ENCODE measurements at regions not wholly inside any gene's neighbourhood (a gene's known extent, or its start where the extent isn't known, plus 50 kb on each side); places are given as distances from the start of the nearest gene placed in this dataset.
"Not testable (repeated sequence)": the region's sequence is repeated elsewhere in the genome, so short reads cannot be mapped to it uniquely, and the experiment has no call there.

GRCh38 chr1:239958063-239958462, 133.6 kb upstream of the FMN2 start:
- no peaks in the 10 kb centered on the region for H3K4me1 Mint-ChIP-seq
- ATAC-seq (peak; percentile 17), DNase-seq (ENCODE audit: low spot score in 2 of 2) (no peak)
- no peak overlapping the region for H3K27ac Mint-ChIP-seq
- H3K36me3 Mint-ChIP-seq, result no peaks in the 10 kb centered on the region
- H3K4me3 Mint-ChIP-seq, result no peak overlapping the region
- H3K9me3 Mint-ChIP-seq, result no peaks in the 10 kb centered on the region

DNA sequence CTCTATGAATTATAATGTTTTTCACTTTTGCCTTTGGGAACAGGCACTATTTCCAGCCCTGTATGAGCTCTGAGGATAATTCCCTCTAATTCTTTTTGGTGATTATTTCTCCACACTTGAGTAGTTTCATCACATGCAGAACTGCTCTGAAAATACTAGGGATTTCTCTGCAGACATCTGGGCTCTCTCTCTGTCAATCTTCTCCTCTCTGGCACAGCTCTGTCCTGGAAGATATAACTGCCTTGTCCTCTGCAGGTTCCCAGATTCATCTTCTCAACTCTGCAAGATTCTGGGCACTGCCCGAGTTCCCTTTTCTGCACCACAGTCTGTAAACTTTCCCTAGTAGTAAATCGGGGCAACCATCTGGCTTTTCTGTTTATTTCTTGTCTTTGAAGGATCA, 131.3 kb upstream of the FMN2 start:
- Mint-ChIP-seq H3K36me3 (no peaks in the 10 kb centered on the region), H3K4me1 (no peaks in the 10 kb centered on the region), H3K4me3 (no peak overlapping the region), H3K27ac (no peak overlapping the region), H3K9me3 (no peaks in the 10 kb centered on the region)
- ATAC-seq, result no peak
- no peak for DNase-seq (ENCODE audit: low spot score in 2 of 2)

DNA sequence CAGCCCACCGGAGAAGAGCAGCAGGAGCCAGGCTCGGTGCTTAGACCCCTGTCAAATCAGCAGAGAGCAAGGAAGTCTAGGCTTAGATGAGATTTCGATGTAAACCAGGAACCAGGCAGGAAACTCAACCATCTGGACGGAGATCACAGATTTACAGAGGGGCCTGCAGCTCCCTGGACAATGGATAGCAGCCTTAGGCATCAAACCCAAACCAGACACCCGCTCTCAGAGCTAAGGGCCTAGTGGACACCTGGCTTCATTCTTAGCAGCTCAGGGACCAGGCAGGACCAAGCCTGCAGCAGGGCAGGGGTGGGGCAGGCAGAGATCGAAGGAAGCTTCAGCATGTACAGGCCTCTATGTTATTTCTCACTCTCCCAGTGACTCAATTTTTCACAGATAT, 127.8 kb upstream of the FMN2 start:
- Mint-ChIP-seq H3K27ac (no peak overlapping the region), H3K4me3 (no peak overlapping the region), H3K4me1 (no peaks in the 10 kb centered on the region), H3K36me3 (no peaks in the 10 kb centered on the region), H3K9me3 (no peaks in the 10 kb centered on the region)
- DNase-seq (ENCODE audit: low spot score in 2 of 2), result no peak
- peak; percentile 13 for ATAC-seq

- H3K9me3 Mint-ChIP-seq, result peaks cover 11% of the 10 kb centered on the region
- DNase-seq (ENCODE audit: low spot score in 2 of 2) (peak; percentile 25 to 55), ATAC-seq (peak; percentile 45)
- no peak overlapping the region for H3K4me3 Mint-ChIP-seq
- no peaks in the 10 kb centered on the region for H3K36me3 Mint-ChIP-seq
- H3K27ac Mint-ChIP-seq, result no peak overlapping the region
- H3K4me1 Mint-ChIP-seq, result no peaks in the 10 kb centered on the region
These were observed 115.3 kb upstream of the FMN2 start for GRCh38 chr1:239976130-239976968.

- no peak overlapping the region for H3K4me3 Mint-ChIP-seq
- H3K36me3 Mint-ChIP-seq, result no peaks in the 10 kb centered on the region
- DNase-seq (ENCODE audit: low spot score in 2 of 2) (no peak), ATAC-seq (no peak)
- peaks cover 11% of the 10 kb centered on the region for H3K9me3 Mint-ChIP-seq
- H3K4me1 Mint-ChIP-seq, result no peaks in the 10 kb centered on the region
- H3K27ac Mint-ChIP-seq, result no peak overlapping the region
These were observed 114.3 kb upstream of the FMN2 start for GRCh38 chr1:239977416-239977815.

DNA sequence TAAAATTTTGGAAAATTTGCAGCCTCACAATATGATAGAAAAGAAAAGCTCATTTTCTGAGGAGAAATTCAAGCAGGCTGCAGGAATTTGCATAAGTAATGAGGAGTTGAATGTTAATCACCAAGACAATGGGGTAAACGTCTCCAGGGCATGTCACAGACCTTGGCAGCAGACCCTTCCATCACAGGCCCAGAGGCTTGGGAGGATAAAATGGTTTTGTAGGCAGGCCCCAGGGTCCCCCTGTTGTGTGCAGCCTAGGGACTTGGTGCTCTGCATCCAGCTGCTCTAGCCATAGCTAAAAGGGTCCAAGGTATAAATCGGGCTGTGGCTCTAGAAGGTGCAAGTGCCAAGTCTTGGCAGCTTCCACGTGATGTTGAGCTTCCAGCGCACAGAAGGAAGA, 112.2 kb upstream of the FMN2 start:
- no peak for DNase-seq (ENCODE audit: low spot score in 2 of 2)
- H3K4me1 Mint-ChIP-seq, result no peaks in the 10 kb centered on the region
- H3K27ac Mint-ChIP-seq, result no peak overlapping the region
- no peak for ATAC-seq
- no peaks in the 10 kb centered on the region for H3K36me3 Mint-ChIP-seq
- no peak overlapping the region for H3K4me3 Mint-ChIP-seq
- H3K9me3 Mint-ChIP-seq, result peaks cover 16% of the 10 kb centered on the region

- H3K36me3 Mint-ChIP-seq, result no peaks in the 10 kb centered on the region
- ATAC-seq (no peak), DNase-seq (ENCODE audit: low spot score in 2 of 2) (no peak)
- H3K27ac Mint-ChIP-seq, result no peak overlapping the region
- H3K4me1 Mint-ChIP-seq, result no peaks in the 10 kb centered on the region
- H3K4me3 Mint-ChIP-seq, result no peak overlapping the region
- peaks cover 27% of the 10 kb centered on the region for H3K9me3 Mint-ChIP-seq
These were observed 108.9 kb upstream of the FMN2 start for GRCh38 chr1:239982762-239983161.

- DNase-seq (ENCODE audit: low spot score in 2 of 2) (no peak), ATAC-seq (no peak)
- Mint-ChIP-seq H3K36me3 (no peaks in the 10 kb centered on the region), H3K27ac (no peak overlapping the region), H3K4me3 (no peak overlapping the region), H3K4me1 (no peaks in the 10 kb centered on the region), H3K9me3 (peaks cover 24% of the 10 kb centered on the region)
These were observed 106.6 kb upstream of the FMN2 start for GRCh38 chr1:239985044-239985443.

DNA sequence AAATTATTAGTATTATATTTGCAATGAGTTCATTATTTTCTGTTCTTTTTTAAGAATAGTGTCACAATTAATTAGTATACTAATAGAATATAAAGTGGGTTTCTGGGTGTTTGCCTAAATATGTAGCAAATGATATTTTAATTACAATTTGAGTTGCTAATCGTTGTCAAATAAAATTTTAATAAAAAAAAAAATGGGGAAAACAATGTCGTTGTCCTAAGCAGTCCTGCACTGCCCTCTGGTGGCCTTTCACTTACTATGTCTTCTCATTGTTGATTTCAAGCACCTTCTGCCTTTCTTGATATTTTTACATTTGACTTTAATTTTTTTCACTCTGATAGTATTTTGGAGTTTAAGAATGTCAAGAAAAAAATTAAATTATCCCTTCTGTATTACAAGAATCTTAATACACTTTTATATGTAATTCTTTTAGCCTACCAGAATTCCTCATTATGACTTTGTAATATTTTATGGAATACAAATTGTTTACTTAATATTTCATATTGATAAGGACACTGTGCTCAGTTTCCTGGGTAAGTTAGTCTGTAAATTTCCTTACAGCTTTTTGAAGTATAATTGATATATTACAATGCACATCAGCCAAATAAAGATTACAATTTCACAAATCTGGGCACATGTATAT, 104.5 kb upstream of the FMN2 start:
- no peaks in the 10 kb centered on the region for H3K36me3 Mint-ChIP-seq
- ATAC-seq (no peak), DNase-seq (ENCODE audit: low spot score in 2 of 2) (no peak)
- H3K9me3 Mint-ChIP-seq, result peaks cover 22% of the 10 kb centered on the region
- no peak overlapping the region for H3K4me3 Mint-ChIP-seq
- H3K27ac Mint-ChIP-seq, result no peak overlapping the region
- no peaks in the 10 kb centered on the region for H3K4me1 Mint-ChIP-seq

GRCh38 chr1:239989990-239990389, 101.7 kb upstream of the FMN2 start:
- no peak overlapping the region for H3K4me3 Mint-ChIP-seq

DNA sequence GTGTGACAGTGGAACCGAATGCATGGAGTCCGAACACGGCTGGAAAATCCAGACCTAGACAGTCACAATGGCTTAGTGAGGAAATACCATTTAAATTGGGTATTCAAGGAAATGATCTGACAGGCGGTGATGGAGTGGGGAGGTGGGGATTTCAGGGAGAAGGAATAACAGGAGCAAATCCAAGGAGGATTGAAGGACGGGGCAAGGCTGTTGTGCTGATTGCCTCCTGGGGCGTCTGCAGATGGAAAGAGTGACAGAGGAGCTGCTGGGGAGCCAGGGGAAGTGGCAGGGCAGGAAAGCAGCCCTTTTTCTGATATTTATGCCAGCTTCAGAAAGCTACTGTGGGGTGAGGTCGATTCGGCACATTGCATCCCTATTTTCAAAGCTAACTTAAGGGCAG, 99.1 kb upstream of the FMN2 start:
- H3K9me3 Mint-ChIP-seq; DNase-seq (ENCODE audit: low spot score in 2 of 2); H3K27ac Mint-ChIP-seq; H3K4me1 Mint-ChIP-seq; ATAC-seq; H3K36me3 Mint-ChIP-seq; H3K4me3 Mint-ChIP-seq: not testable (repeated sequence)

More at GRCh38 chr1:239989990-239990389, 101.7 kb upstream of the FMN2 start:
- Mint-ChIP-seq H3K4me1 (no peaks in the 10 kb centered on the region), H3K36me3 (no peaks in the 10 kb centered on the region), H3K9me3 (peaks cover 15% of the 10 kb centered on the region), H3K27ac (no peak overlapping the region)
- ATAC-seq (no peak), DNase-seq (ENCODE audit: low spot score in 2 of 2) (no peak)

DNA sequence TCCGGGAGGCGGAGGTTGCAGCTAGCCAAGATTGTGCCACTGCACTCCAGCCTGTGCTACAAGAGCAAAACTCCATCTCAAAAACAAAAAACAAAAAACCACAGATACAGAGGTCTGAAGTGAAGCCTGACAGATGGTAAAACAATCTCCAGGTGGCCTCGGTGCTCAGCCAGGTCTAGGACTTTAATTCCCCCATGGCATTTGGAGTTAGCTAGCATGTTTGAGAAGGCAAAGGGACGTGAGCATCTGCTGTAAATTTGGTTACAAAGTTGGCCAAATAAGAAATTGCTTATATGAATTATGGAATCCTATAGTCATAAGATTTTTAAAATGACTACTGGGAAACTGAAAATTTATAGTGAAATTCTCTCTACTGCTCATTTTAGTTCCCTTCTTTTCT, 98.3 kb upstream of the FMN2 start:
- Mint-ChIP-seq H3K36me3 (no peaks in the 10 kb centered on the region), H3K9me3 (peaks cover 3% of the 10 kb centered on the region), H3K4me1 (peaks cover 4% of the 10 kb centered on the region), H3K4me3 (no peak overlapping the region), H3K27ac (no peak overlapping the region)
- DNase-seq (ENCODE audit: low spot score in 2 of 2) (no peak), ATAC-seq (no peak)

GRCh38 chr1:239995281-239995680, 96.4 kb upstream of the FMN2 start:
- peaks cover 7% of the 10 kb centered on the region for H3K4me1 Mint-ChIP-seq
- H3K36me3 Mint-ChIP-seq, result no peaks in the 10 kb centered on the region
- DNase-seq (ENCODE audit: low spot score in 2 of 2), result no peak
- H3K27ac Mint-ChIP-seq, result no peak overlapping the region
- peaks cover 3% of the 10 kb centered on the region for H3K9me3 Mint-ChIP-seq
- ATAC-seq, result no peak
- H3K4me3 Mint-ChIP-seq, result no peak overlapping the region

DNA sequence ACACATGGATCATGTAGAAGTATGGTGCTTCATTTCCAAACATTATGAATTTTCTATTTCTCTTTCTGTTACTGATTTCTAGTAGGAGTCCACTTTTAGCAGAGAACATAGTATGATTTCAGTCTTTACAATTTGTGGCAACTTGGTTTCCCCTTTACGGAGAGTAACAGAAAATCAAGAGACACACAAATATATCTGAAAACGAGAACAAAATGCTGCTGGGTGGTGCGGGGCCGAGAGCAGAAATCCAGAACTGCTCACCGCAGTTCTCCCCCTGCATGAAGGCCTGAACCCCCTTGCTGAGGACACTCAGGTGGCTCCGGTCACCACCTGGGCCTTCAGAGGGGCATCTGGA, 94.5 kb upstream of the FMN2 start:
- no peak overlapping the region for H3K27ac Mint-ChIP-seq
- ATAC-seq, result no peak
- no peak for DNase-seq (ENCODE audit: low spot score in 2 of 2)
- no peak overlapping the region for H3K4me3 Mint-ChIP-seq
- H3K4me1 Mint-ChIP-seq, result peaks cover 7% of the 10 kb centered on the region
- H3K9me3 Mint-ChIP-seq, result peaks cover 5% of the 10 kb centered on the region
- no peaks in the 10 kb centered on the region for H3K36me3 Mint-ChIP-seq

DNA sequence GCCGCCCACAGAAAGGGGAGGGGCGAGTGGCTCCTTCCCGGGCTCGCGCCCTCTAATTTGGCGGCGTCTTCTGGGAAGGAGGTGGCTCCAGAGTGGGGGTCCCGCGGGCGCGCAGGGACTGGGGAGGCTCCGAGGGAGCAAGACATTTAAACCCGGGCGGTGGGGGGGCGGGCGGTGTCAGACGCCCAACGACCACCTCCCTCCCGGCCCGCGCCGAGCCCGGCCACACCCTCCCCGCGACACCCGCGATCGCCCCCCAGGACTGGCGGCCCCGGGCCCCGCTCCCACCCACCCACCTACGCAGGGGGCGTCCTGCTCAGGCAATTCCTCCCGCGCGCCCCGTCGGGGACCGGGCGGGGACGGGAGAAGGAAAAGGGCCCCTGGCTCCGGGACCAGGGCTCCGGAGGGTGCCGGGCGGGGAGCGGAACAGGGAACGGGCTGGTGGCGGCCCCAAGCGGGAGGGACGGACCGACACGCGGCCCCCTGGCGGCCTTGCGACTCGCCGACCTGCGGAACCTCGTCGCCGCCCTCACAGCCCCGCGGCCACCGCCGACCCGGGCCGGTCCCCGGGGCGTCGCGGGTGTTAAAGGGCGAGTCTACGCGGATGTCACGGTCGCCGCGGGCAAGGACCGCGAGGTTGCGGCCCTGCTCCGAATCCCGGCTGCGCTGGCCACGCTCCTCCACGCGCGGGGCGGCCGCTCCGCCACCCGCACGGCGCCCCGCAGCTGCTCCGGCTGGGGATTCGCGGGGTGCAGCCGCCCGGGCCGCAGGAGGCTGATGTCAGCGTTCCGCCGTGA, 94.0 kb upstream of the FMN2 start:
- Mint-ChIP-seq H3K27ac (no peak overlapping the region), H3K36me3 (no peaks in the 10 kb centered on the region), H3K4me3 (no peak overlapping the region), H3K9me3 (peaks cover 5% of the 10 kb centered on the region), H3K4me1 (peaks cover 7% of the 10 kb centered on the region)
- no peak for DNase-seq (ENCODE audit: low spot score in 2 of 2)
- ATAC-seq, result no peak

GRCh38 chr1:239998312-239998649, 93.4 kb upstream of the FMN2 start:
- no peak overlapping the region for H3K27ac Mint-ChIP-seq
- ATAC-seq (no peak), DNase-seq (ENCODE audit: low spot score in 2 of 2) (no peak)
- no peaks in the 10 kb centered on the region for H3K36me3 Mint-ChIP-seq
- peaks cover 7% of the 10 kb centered on the region for H3K4me1 Mint-ChIP-seq
- H3K9me3 Mint-ChIP-seq, result peaks cover 5% of the 10 kb centered on the region
- H3K4me3 Mint-ChIP-seq, result no peak overlapping the region
